COLO668 (cell line): ENCODE measurements at regions not wholly inside any gene's neighbourhood (a gene's known extent, or its start where the extent isn't known, plus 50 kb on each side); places are given as distances from the start of the nearest gene placed in this dataset.
"Not testable (repeated sequence)": the region's sequence is repeated elsewhere in the genome, so short reads cannot be mapped to it uniquely, and the experiment has no call there.

Experiments
- DNase-seq: peaks from one replicate; lab custom pipeline; 2025; ENCODE audit not compliant: unreplicated experiment; lab: John Stamatoyannopoulos, UW

DNA sequence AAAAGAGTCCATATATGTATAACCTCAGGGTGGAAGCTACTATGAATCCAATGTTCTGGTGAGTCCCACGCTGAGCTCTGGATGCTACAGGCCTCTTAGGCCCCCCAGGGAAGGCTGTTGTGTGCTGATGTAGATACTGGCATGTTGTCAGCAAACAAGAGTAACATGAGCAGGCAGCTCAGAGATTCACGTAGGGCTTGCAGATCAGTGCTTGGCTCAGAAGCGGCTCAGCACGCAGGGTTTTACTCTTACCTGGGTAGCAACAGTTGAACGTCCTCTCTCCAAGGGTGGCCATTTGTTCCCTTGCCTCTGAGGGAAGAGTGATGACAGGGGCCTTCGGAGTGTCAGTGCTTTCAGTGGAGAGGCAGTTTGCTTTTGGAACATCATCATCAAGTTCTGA lies 93.4 kb downstream of the ZFP64 start:
- no peak for DNase-seq

DNA sequence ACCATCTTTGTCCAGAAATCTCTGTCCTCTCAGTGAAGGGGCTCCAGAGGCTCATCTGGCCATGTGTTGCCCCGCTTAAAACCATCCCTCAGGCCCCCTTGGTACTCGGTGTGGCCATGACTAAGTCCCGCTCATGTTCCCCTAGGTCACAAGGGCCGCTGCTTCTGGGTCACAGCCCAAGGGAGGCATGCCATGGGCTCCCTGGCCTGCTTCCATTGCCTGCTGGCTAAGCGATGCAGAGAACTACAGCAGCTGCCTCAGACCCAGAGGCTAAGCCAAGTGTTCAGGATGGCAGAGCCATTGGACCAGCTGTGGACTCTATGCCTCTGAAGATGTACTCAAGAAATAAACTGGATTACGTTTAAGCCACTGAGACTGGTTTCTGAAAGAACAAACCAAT lies 95.5 kb downstream of the ZFP64 start:
- DNase-seq, result no peak

DNA sequence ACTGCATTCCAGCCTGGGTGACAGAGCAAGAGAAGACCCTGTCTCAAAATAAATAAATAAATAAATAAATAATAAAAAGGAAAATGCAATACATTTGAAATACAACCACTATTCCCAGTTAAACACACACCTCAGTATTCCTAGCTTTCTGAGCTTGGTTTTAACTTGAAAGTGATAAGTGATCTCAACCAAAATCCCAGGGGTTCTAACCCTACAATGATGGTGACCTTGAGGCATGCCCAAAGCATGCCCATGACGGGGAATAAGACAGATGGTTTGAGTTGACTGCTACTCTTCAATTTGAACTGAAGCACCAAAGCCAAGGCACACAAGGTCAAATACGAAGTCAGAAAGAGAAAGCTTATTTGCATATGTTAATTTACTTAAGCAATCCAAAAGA lies 96.9 kb downstream of the ZFP64 start:
- DNase-seq, result no peak

DNA sequence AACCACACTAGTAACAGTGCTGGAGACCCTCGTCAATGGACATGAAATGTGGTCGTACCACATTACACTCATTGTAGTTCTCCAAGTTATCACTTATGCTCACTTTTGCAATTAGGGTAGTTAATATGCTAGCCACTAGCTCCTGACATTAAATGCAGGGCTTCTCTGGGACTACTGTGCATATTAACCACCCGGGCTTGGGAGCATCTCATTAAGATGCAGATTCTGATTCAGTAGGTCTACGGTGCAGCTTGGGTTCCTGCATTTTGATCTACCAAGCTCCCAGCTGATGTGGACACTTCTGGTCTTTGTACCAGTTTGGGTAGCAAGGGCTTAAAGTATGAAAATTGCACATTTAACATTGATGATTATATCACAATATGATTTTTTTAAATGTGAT lies 98.0 kb downstream of the ZFP64 start:
- no peak for DNase-seq

DNA sequence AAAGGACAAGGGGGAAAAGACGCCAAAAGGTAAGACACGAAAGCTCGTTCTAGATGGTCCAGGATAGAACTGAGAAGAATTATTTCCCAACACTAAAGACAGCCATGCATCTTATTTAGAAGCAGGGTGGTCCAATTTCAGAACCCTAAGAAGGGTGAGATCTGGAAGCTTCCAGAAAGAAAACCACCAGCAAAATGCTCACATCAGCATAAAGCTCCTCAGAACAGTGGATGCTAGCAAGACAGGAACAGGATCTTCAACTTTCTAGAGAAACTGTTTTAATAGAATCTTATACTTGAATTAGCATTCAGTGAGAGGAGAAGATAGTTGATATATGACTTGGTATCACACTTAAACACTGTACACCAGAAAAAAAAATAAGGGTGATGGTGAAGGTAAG lies 101.5 kb downstream of the ZFP64 start:
- DNase-seq, result no peak

DNA sequence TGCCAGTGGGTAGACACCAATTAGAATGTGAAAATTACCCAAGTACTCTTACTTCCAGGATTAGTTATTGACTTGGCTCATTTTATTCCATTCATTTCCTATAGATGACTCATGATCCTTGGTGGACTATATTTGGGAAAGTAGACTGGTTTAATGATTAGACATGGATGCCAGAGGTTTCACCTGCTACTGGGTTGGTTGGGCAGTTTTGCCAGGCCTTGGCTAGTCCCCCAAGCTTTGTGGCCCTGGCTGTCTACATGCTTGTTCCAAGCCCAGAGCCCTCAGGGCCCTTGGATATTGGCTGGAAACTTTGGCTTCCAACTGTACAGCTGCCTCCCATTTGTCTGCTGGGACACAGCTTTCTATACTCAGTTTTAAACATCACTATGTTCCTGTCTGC lies 104.1 kb downstream of the ZFP64 start:
- DNase-seq, result no peak

DNA sequence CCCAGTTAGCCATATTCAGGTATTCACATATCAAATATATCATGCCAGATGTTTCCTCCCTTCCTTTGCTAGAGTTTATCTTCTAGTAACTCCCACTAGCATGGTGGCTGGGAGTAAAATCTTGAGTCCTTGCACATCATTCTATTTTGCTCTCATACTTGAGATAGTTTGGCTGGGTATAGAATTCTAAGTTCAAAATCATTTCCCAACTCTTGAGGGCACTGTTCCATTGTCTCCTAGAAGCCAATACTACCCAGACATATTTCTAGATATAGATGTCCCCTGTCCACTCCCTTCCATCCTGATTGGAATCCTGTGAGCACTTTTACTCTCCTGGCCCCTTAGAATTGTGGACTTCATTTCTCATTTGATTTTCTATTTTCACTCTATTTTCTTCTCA lies 104.7 kb downstream of the ZFP64 start:
- DNase-seq, result no peak

DNA sequence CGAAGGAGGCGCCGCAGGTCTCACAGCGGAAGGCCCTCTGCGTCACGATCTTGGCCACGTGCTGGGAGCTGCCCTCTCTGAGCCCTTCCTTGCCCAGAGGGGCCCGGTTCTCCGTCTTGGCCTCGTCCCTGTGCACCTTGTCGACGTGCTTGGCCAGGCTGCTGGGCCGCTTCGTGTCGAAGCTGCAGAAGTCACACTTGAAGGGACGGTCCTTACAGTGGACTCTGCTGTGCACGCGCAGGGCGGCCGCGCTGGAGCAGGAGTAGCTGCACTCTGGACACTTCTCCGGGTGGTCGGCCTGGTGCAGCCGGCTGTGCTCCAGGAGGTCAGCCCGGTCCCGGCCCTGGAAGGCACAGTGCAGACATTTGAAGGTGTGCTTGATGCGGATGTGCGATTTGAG lies 106.9 kb downstream of the ZFP64 start:
- no peak for DNase-seq

DNA sequence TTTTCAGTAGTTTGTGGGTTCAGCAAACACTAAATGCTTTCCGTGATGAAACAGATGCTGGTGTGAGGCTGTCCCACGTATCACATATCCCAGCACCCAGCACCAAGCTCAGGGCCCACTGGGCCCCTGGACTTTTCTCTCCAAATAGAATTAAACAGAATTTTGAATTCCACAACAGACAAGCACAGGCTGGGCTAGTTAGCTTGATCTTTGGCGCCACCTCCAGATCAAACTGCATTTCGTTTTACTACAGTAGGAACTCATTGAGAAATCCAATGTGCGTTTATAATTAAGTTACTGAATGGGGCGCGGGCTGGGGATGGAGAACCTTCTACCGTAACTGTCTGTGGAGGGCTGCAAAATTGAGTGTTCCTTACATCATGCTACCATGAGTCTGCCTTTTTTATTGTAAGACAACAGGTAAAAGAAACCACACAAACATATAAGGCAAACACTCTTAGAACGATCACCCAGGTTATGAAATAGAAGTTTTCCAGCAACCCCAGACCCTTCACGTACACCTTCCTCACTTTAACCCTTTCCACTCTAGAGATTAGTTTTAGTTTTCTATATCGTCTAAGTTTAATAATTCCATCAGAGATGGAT lies 107.8 kb downstream of the ZFP64 start:
- peak; percentile 37 for DNase-seq

DNA sequence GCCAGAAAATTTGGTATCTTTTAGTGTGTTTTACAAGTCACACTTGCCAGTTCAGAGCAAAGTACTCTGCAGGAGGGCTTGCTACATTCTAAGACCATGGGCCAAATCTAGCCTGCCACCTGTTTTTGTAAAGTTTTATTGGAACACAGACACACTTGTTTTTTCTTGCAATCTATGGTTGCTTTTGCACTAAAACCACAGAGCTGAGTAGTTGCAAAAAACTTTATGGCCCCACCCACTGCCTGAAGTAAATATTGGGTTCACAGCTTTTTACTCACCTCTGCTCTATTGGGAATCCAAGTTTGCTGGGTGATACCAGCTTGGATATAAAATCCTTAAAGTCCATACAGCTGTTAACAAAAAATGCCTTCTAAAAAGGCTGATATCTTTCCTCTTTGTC lies 109.0 kb downstream of the ZFP64 start:
- no peak for DNase-seq

DNA sequence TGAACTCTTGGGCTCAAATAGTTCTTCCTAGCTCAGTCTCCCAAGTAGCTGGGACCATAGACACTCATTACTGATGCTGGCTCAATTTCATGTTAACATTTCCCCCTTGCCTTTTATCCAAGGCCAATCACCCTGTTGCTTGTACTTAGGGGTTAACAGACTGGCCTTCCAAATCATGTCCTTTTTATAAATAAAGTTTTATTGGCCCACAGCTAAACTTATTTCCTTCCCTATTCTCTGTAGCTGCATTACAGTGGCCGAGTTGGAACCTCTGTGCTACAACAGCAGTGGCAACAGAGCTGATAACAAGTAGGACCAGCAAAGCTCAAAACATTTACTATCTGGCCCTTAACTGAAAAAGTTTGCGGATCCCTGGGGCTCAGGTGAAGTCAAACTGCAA lies 109.8 kb downstream of the ZFP64 start:
- no peak for DNase-seq

DNA sequence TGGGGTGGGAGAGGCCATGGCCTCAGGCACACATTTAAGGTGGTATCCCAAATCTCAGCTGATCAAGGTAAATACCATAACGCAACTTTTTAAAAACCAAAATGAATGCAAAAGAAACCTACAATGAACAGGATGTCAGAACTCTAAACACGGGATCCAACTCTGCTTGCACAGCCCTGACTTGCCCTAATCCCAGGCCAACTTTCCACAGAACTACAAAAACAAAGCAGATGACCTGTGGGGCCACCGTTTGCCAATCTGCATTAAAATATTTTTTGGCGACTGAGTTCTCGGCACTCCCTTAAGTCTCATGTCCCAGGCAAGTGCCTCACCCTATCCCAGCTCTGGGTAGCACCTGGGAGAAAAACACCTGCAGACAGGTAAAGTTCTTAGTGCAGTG lies 110.5 kb downstream of the ZFP64 start:
- DNase-seq, result no peak

DNA sequence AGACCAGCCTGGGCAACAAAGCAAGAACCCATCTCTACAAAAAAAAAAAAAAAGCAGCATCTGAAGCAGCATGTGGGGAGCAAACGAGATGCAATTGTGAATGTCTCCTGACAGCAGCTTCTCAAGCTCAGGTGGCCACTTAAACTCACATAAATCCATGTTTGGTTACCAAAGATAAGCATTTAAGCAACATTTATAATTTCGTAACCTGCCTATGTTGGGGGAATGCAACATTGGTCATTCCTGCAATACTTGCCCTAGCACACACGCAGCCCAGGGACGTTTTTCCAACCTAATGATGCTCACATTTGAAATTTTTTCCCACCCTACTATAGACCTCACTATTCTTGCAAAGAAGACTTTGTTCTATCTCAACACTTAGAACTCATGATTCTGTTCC lies 113.3 kb downstream of the ZFP64 start:
- no peak for DNase-seq

DNA sequence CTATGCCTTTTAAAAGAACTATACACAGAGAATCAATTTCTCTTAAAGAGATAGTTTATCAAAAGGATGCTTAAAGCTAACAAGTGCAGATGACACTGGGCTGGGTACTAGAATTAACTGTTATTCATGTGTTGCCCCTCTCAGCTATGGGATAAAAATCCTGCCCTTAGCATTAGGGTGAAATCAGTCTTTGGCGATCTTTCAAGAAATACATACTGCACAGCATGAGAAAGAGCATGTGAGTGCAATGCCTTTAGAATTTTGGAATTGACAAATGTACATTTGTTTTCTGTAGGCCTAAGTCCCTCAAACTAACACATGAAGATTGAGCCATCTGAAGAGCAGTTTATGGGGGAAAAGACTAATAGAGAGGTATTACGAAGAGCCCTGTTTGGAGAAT lies 115.4 kb downstream of the ZFP64 start:
- no peak for DNase-seq

DNA sequence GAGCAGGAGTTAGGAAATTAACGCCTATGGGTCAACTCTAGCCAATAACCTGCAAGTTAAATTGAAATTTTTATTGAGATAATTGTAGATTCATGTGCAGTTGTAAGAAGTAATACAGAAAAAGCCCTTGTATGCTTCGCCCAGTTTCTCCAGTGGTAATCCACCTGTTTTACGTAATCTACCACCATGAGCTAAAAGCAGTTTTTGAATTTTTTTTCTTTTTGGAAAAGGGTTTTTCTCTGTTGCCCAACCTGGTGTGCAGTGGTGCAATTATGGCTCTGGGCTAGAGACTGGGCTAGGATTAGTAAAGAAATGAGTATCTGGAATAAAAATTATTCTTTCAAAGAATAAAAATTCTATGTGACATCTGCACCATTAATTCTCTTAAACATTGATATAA lies 116.2 kb downstream of the ZFP64 start:
- DNase-seq, result no peak

DNA sequence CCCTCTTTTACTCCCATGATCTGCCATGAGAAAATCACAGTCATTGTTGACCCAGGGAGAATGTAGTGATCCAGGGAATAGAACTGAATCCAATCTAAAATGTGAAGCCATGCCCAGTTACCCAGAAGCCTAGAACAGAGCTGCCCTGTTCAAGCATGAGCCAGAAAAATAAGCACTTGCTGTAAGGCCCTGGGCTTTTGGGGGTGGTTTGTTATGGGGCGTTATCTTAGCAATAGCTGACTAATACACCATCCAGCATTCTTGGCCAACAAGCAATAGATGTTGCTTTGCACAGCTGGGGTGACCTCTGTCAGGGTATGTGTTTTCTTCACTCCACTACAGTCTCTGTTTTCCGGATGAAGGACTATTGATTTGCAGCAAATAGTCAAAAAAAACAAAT lies 120.4 kb downstream of the ZFP64 start:
- no peak for DNase-seq

DNA sequence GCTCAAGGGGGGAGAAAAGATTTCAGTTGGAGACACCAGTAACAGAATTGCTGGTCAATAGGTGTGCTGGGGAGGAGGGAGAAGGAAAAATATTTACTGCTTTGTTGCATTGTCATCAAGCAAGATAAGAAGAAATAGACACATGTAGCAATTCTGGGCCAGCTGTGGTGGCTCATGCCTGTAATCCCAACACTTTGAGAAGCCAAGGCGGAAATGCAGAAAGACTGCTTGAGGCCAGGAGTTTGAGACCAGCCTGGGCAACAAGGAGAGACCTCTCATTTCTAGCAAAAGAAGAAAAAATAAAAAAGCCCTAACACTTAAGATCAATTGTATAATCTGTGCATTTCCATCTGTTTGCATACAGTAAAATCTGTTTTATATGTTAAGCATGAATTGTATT lies 126.6 kb downstream of the ZFP64 start:
- DNase-seq, result no peak

DNA sequence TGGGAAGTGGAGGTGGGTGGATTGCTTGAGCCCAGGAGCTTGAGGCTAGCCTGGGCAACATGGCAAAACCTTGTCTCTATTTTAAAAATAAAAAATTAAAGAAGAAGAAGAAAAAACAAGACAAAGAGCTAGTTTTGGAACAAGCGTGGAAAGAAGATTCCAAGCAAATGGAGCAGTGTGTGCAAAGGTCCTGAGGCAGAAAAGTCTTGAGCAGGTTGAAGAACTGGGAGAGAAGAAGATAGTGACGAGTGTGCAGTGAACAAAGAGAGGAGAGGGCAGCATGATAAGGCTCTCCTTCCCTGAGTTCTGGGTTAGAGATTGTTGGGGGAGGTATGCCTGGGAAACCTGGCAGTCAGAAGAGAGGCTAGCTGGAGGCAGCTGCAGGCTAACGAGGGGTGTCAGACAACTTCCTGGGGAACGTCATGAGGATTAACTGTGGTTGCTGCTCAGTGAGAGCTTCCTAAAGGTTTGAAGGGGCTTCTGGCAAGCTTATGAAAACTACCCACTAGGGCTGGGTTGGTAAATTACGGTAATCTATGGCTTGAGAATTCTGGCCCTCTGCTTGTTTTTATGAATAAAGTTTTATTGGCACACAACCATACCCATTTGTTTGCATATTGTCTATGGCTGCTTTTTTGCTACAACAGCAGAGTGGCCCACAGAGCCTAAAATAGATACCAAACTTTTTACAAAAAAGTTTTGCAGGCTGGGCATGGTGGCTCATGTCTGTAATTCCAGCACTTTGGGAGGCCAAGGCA lies 128.9 kb downstream of the ZFP64 start:
- DNase-seq, result no peak

DNA sequence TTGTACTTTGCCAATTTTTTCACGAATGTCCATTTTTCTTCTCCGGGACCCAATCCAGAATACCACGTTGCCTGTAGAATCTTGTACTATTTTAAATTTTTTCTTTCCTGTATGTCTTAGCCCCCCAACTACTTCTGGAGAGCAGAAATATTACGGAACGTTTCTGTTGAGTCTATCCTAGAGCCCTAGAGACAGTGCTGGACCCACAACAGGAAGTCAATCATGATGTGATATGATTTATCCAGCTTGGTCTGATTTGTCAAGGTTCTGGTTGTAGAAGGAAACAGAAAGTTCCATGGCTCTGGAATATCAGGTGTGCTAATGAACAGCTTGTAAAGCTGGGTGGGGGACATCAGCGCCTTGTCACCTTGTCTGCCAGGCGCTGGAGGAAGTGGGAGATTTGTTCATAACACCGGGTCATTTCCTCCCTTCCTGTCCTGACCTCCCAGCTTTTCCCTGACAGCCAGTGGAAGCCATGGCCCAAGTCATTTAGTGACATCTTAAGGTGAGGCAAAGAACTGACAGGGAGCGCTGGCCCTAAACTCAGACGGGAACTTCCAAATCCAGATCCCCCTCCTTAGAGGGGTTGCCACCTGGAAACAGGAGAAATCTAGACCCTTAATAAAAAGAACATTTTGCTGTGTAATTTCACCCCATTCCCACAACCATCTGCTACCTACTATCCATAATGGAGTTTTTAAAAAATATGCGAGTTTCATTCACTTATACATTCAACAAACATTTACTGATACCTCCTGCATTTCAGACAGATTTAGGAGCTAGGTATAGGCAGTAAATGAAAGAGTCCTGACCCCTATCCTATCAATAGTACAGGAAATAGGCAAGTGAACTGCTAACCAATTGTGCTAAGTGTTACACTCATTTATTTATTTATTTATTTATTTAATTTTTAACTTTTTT lies 130.5 kb downstream of the ZFP64 start:
- no peak for DNase-seq

DNA sequence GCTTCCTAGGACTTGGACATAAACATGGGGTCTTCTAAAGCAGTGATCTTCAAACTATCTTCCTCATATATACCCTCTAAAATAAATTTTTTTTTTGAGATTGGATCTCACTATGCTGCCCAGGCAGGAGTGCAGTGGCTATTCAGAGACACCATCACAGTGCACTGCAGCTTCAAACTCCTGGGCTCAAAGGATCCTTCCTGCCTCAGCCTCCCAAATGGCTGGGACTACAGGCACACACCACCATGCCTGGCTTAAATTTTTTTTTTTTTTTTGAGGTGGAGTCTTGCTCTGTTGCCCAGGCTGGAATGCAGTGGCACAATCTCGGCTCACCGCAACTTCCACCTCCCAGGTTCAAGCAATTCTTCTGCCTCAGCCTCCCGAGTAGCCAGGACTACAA lies 134.4 kb downstream of the ZFP64 start:
- not testable (repeated sequence) for DNase-seq

DNA sequence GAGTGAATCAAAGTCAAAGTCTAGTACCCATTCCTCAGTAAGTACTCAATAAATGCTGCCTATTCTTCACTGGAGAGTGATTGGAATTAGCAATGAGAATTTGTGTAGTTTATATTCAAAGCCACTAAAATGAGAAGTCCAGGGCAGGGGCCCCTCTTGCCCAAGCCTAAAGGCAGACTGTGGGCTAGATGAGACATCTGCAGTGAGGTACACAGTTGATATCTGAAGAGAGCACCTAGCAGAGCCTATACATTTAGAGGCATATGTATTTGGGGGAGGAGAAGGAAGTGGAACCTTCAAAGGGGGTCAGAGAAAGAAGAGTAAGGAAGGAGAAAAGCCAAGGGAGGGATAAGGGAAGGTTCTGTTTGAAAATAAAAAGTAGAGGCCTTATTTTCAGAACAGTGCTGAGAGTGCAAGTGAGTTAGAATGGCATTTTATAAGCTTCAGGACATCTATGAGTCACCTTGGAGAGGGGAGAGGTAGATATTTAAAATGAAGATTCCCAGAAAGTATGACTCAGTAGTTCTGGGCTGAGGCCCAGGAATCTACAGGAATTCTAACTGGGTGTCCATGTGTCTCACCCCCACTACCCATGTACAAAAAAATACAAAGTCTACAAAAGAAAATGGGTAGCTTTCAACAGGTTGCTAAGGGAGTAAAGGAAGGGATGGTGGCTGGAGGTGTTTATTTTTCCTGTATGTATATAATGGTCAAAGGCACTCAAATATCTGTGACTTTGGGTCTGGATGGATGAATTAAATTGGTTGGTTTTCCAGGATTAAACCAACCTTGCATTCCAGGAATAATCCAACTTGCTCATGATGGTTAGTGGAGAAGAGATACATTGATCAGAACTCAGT lies 135.1 kb downstream of the ZFP64 start:
- no peak for DNase-seq
